Fibroblast of pulmonary artery (primary cell): ENCODE measurements at regions not wholly inside any gene's neighbourhood (a gene's known extent, or its start where the extent isn't known, plus 50 kb on each side); places are given as distances from the start of the nearest gene placed in this dataset.

Experiments
- DNase-seq: peaks from one replicate; pipeline ENCODE4 v3.0.0-alpha.2; 2010; ENCODE audit warnings: low read depth
- H3K4me3 ChIP-seq: replicated peaks from 2 replicates; pipeline ENCODE4 v1.5.1; 2011; ENCODE audit warnings: low read depth, mild to moderate bottlenecking, control low read depth, low read length, moderate library complexity
- CTCF ChIP-seq: IDR thresholded peaks from 2 replicates; pipeline ENCODE4 v1.5.1; 2011; ENCODE audit warnings: mild to moderate bottlenecking, control low read depth, low read length, inconsistent platforms; ENCODE audit errors: missing control alignments

- TF ChIP-seq CTCF = no peak
- no peak for DNase-seq
- H3K4me3 ChIP-seq = no peak overlapping the region
Measured at GRCh38 chr21:32842146-32842545, 70.6 kb upstream of the PAXBP1 start.

GRCh38 chr21:32843561-32843960 is 72.0 kb upstream of the PAXBP1 start:
- no peak for DNase-seq
- TF ChIP-seq CTCF = no peak
- H3K4me3 ChIP-seq = no peak overlapping the region

DNA sequence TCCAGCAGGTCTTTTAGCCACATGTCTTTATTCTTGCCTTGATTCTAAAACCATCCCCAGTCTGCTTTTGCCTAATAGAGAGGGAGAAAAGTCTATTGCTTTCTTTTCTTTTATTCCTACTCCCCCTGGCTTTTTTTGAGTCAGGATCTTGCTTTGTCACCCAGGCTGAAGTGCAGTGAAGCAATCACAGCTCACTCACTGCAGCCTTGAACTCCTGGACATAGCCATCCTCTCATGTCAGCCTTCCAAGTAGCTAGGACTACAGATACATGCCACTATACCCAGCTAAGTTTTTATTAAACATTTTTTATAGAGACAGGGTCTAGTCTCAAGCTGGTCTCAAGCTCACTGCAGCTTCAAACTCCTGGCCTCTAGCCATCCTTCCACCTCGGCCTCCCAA is 72.5 kb upstream of the PAXBP1 start:
- H3K4me3 ChIP-seq = no peak overlapping the region
- TF ChIP-seq CTCF = no peak
- DNase-seq = no peak

- DNase-seq = peak; percentile 58
- no peak overlapping the region for H3K4me3 ChIP-seq
- TF ChIP-seq CTCF = no peak
Measured at GRCh38 chr21:32844653-32845436, 73.3 kb upstream of the PAXBP1 start.

- no peak overlapping the region for H3K4me3 ChIP-seq
- no peak for DNase-seq
- no peak for TF ChIP-seq CTCF
Measured at GRCh38 chr21:32858628-32859027, 87.1 kb upstream of the PAXBP1 start.

- TF ChIP-seq CTCF = no peak
- no peak overlapping the region for H3K4me3 ChIP-seq
- DNase-seq = no peak
Measured at GRCh38 chr21:32860399-32860798, 88.8 kb upstream of the PAXBP1 start.

DNA sequence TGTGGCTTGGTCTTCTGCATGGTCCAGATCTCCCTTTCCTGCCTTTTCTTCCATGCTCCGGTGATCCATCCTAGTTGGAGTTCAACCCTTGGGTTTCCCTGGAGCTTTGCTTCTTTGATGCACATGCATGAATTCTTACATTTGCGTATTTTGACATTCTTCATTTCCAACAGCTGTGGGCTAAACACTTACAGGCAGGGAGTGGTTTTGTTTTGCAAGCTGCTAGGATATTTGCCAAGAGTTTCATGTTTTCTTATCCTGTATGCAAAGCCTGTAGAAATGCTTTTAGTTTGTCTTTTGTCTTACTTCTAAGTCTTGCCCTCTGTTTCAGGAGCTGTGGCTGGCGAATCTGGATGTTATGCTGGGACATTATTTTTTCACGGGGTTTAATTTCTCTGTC is 90.3 kb upstream of the PAXBP1 start:
- no peak for TF ChIP-seq CTCF
- DNase-seq = peak; percentile 60

More for the DNA sequence above, 90.3 kb upstream of the PAXBP1 start:
- no peak overlapping the region for H3K4me3 ChIP-seq
